Neuronal stem cell (in vitro differentiated cells): ENCODE measurements at regions not wholly inside any gene's neighbourhood (a gene's known extent, or its start where the extent isn't known, plus 50 kb on each side); places are given as distances from the start of the nearest gene placed in this dataset.
A peak's percentile ranks its signal among the peaks of the same experiment; 100 is the strongest.

Source experiments
- DNase-seq: peaks from one replicate; pipeline ENCODE4 v3.0.0-alpha.2; 2013; ENCODE audit warnings: low spot score
- H2AFZ ChIP-seq: one replicate; pipeline ENCODE4 v1.6.1; 2013; ENCODE audit warnings: mild to moderate bottlenecking, low read length, inconsistent platforms
- H2AK5ac ChIP-seq: 2 replicates; pipeline ENCODE4 v1.6.1; 2013; ENCODE audit warnings: low read depth, mild to moderate bottlenecking, inconsistent platforms, low read length, moderate library complexity, mixed read lengths
- H2BK120ac ChIP-seq: 2 replicates; pipeline ENCODE4 v1.6.1; 2013; ENCODE audit warnings: low read depth, mild to moderate bottlenecking, inconsistent platforms, low read length, moderate library complexity, mixed read lengths
- H2BK12ac ChIP-seq: one replicate; pipeline ENCODE4 v1.6.1; 2013; ENCODE audit warnings: low read length, inconsistent platforms
- H2BK15ac ChIP-seq: 2 replicates; pipeline ENCODE4 v1.6.1; 2013; ENCODE audit warnings: mild to moderate bottlenecking, low read length, inconsistent platforms, mixed read lengths
- H2BK5ac ChIP-seq: one replicate; pipeline ENCODE4 v1.6.1; 2013; ENCODE audit warnings: inconsistent platforms, mild to moderate bottlenecking, low read length, moderate library complexity
- H3K14ac ChIP-seq: one replicate; pipeline ENCODE4 v1.6.1; 2013; ENCODE audit warnings: low read length, inconsistent platforms
- H3K18ac ChIP-seq: 2 replicates; pipeline ENCODE4 v1.6.1; 2013; ENCODE audit warnings: low read length, inconsistent platforms
- H3K23ac ChIP-seq: 2 replicates; pipeline ENCODE4 v1.6.1; 2013; ENCODE audit warnings: low read depth, mild to moderate bottlenecking, mixed read lengths, low read length, inconsistent platforms; ENCODE audit not compliant: poor library complexity
- H3K27ac ChIP-seq: replicated peaks from 3 replicates; pipeline ENCODE4 v1.5.1; 2013; ENCODE audit warnings: low read length, inconsistent platforms
- H3K27me3 ChIP-seq, 3 experiments: 2 replicates each; pipeline ENCODE4 v1.6.1; 2013; ENCODE audit warnings: low read length in 3 of 3, mild to moderate bottlenecking in 2 of 3, inconsistent platforms in 1 of 3, low read depth in 1 of 3, mixed read lengths in 1 of 3, moderate library complexity in 1 of 3; ENCODE audit not compliant: control insufficient read depth in 3 of 3, insufficient read depth in 3 of 3
- H3K36me3 ChIP-seq, 2 donors: replicated peaks in 1 of 2; 2 replicates each; pipeline ENCODE4 v1.6.1; 2013; ENCODE audit warnings: low read length in 2 of 2; ENCODE audit not compliant: control insufficient read depth in 2 of 2, insufficient read depth in 2 of 2
- H3K4ac ChIP-seq: 2 replicates; pipeline ENCODE4 v1.6.1; 2013; ENCODE audit warnings: inconsistent platforms, mild to moderate bottlenecking, low read length, moderate library complexity
- H3K4me1 ChIP-seq, 2 donors: 1 replicate in 1 of 2; 2 replicates in 1 of 2; pipeline ENCODE4 v1.6.1; 2013; ENCODE audit warnings: low read length in 2 of 2, low read depth in 1 of 2; ENCODE audit not compliant: control insufficient read depth in 2 of 2, insufficient read depth in 1 of 2
- H3K4me2 ChIP-seq: one replicate; pipeline ENCODE4 v1.6.1; 2013; ENCODE audit warnings: mild to moderate bottlenecking, low read length, inconsistent platforms; ENCODE audit not compliant: insufficient read depth, poor library complexity, severe bottlenecking
- H3K4me3 ChIP-seq, 2 donors: 2 replicates each; pipeline ENCODE4 v1.5.1; 2013; ENCODE audit warnings: low read length in 2 of 2, mild to moderate bottlenecking in 2 of 2, inconsistent platforms in 1 of 2, moderate library complexity in 1 of 2
- H3K79me1 ChIP-seq: one replicate; pipeline ENCODE4 v1.6.1; 2013; ENCODE audit warnings: low read depth, mild to moderate bottlenecking, inconsistent platforms, low read length, moderate library complexity
- H3K9ac ChIP-seq: one replicate; pipeline ENCODE4 v1.6.1; 2013; ENCODE audit warnings: mild to moderate bottlenecking, low read depth, low read length, inconsistent platforms; ENCODE audit not compliant: poor library complexity
- H3K9me3 ChIP-seq, 2 donors: replicated peaks in 1 of 2; 2 replicates each; pipeline versions ENCODE3 to v1.6.1; 2013; ENCODE audit warnings: low read length in 2 of 2, mild to moderate bottlenecking in 2 of 2, inconsistent platforms in 1 of 2, low read depth in 1 of 2, mixed read lengths in 1 of 2, moderate library complexity in 1 of 2; ENCODE audit not compliant: control insufficient read depth in 2 of 2, insufficient read depth in 1 of 2
- H4K8ac ChIP-seq: one replicate; pipeline ENCODE4 v1.6.1; 2013; ENCODE audit warnings: low read depth, mild to moderate bottlenecking, inconsistent platforms, low read length, moderate library complexity
- H4K91ac ChIP-seq: one replicate; pipeline ENCODE4 v1.6.1; 2013; ENCODE audit warnings: low read length, low read depth, mild to moderate bottlenecking, inconsistent platforms; ENCODE audit not compliant: poor library complexity
- WGBS, 2 donors: extraction: QIAGEN DNeasy Blood & Tissue Kit; methylation state at CpG; one replicate each; pipeline ENCODE4 v1.1.7; 2013; ENCODE audit warnings: missing lambda C conversion rate in 2 of 2, mixed read lengths in 1 of 2; ENCODE audit not compliant: insufficient read length in 2 of 2, insufficient replicate concordance in 1 of 2; ENCODE audit errors: extremely low coverage in 2 of 2; 5-methylcytosine and 5-hydroxymethylcytosine counted together

- Histone ChIP-seq H3K4me1 (no peaks in the 10 kb centered on the region), H3K9me3 (peaks cover 0 to 3% of the 10 kb centered on the region in 2 donors), H3K4me3 (no peak overlapping the region), H2BK15ac (no peak overlapping the region), H3K27me3 (no peaks in the 10 kb centered on the region), H3K18ac (no peak overlapping the region), H2AFZ (no peak overlapping the region), H3K23ac (no peak overlapping the region), H3K4ac (no peak overlapping the region), H2BK12ac (no peak overlapping the region), H3K27ac (no peak overlapping the region), H3K36me3 (no peaks in the 10 kb centered on the region), H2BK5ac (no peak overlapping the region), H3K14ac (no peak overlapping the region), H4K8ac (no peak overlapping the region), H3K4me2 (no peak overlapping the region), H3K79me1 (no peaks in the 10 kb centered on the region), H4K91ac (no peak overlapping the region), H2BK120ac (no peak overlapping the region), H3K9ac (no peak overlapping the region), H2AK5ac (no peak overlapping the region)
- WGBS, 2 donors, result no CpG with 5 or more reads among the region's 2 CpGs
- DNase-seq, result no peak
Observed at GRCh38 chr3:16114429-16114828, 60.1 kb upstream of the GALNT15 start.

- no CpG with 5 or more reads among the region's 3 CpGs for WGBS, 2 donors
- Histone ChIP-seq H3K4me1 (no peaks in the 10 kb centered on the region), H4K8ac (no peak overlapping the region), H2BK15ac (no peak overlapping the region), H2AK5ac (no peak overlapping the region), H3K18ac (peak overlapping the region; percentile 38), H3K27me3 (no peaks in the 10 kb centered on the region), H2BK12ac (no peak overlapping the region), H2BK120ac (no peak overlapping the region), H2AFZ (no peak overlapping the region), H3K14ac (no peak overlapping the region), H4K91ac (no peak overlapping the region), H2BK5ac (no peak overlapping the region), H3K36me3 (no peaks in the 10 kb centered on the region), H3K27ac (no peak overlapping the region), H3K79me1 (no peaks in the 10 kb centered on the region), H3K9me3 (peaks cover 0 to 3% of the 10 kb centered on the region in 2 donors), H3K4me2 (no peak overlapping the region), H3K9ac (no peak overlapping the region), H3K4ac (no peak overlapping the region), H3K4me3 (no peak overlapping the region), H3K23ac (no peak overlapping the region)
- no peak for DNase-seq
Observed at GRCh38 chr3:16114930-16115329, 59.5 kb upstream of the GALNT15 start.

GRCh38 chr3:16118396-16118795, 56.1 kb upstream of the GALNT15 start:
- H3K23ac ChIP-seq, result no peak overlapping the region
- peak overlapping the region; percentile 68 for H2AK5ac ChIP-seq
- peaks cover 0 to 2% of the 10 kb centered on the region in 2 donors for H3K9me3 ChIP-seq
- H4K8ac ChIP-seq, result no peak overlapping the region
- H3K9ac ChIP-seq, result no peak overlapping the region
- no peaks in the 10 kb centered on the region for H3K4me1 ChIP-seq
- H3K27ac ChIP-seq, result no peak overlapping the region
- no peak overlapping the region for H2BK12ac ChIP-seq
- no peak overlapping the region for H2BK120ac ChIP-seq
- H3K4ac ChIP-seq, result no peak overlapping the region
- no peak overlapping the region for H3K14ac ChIP-seq
- WGBS, 2 donors, result no CpG with 5 or more reads among the region's 9 CpGs
- no peaks in the 10 kb centered on the region for H3K79me1 ChIP-seq
- H3K36me3 ChIP-seq, result no peaks in the 10 kb centered on the region
- H3K4me3 ChIP-seq, result no peak overlapping the region
- H3K27me3 ChIP-seq, result no peaks in the 10 kb centered on the region
- H4K91ac ChIP-seq, result no peak overlapping the region
- no peak overlapping the region for H2BK15ac ChIP-seq
- no peak overlapping the region for H2BK5ac ChIP-seq
- no peak overlapping the region for H2AFZ ChIP-seq
- no peak overlapping the region for H3K18ac ChIP-seq
- H3K4me2 ChIP-seq, result no peak overlapping the region
- DNase-seq, result no peak

DNA sequence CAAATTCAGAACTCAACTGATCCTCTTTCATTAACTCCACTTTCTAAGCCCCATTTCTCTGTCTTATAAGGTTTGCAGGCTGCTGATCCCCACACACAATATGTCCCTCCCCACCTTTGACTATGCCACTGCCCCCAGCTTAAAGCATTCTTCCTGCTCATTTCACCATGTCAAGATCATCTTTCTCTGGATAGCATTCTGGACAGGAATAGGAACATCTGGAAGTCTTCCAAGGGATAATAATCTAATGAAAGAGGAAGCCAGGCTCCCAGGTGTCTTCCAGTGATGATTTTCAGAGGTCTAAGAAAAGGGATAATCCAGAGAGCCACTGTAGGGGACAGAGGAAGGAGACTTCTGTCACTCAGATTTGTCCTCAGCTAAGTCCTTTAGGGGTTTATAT, 54.6 kb upstream of the GALNT15 start:
- Histone ChIP-seq H3K36me3 (no peaks in the 10 kb centered on the region), H3K27me3 (no peaks in the 10 kb centered on the region), H2AFZ (no peak overlapping the region), H3K4ac (no peak overlapping the region), H2BK120ac (no peak overlapping the region), H2AK5ac (no peak overlapping the region), H2BK5ac (no peak overlapping the region), H3K9ac (no peak overlapping the region), H3K9me3 (peaks cover 0 to 2% of the 10 kb centered on the region in 2 donors), H3K14ac (no peak overlapping the region), H3K23ac (no peak overlapping the region), H3K18ac (no peak overlapping the region), H3K79me1 (no peaks in the 10 kb centered on the region), H3K4me3 (no peak overlapping the region), H4K8ac (no peak overlapping the region), H2BK12ac (no peak overlapping the region), H3K4me2 (no peak overlapping the region), H3K4me1 (no peaks in the 10 kb centered on the region), H4K91ac (no peak overlapping the region), H2BK15ac (no peak overlapping the region), H3K27ac (no peak overlapping the region)
- no peak for DNase-seq
